ENCODE measurements at regions not wholly inside any gene's neighbourhood (a gene's known extent, or its start where the extent isn't known, plus 50 kb on each side); places are given as distances from the start of the nearest gene placed in this dataset.

DNA sequence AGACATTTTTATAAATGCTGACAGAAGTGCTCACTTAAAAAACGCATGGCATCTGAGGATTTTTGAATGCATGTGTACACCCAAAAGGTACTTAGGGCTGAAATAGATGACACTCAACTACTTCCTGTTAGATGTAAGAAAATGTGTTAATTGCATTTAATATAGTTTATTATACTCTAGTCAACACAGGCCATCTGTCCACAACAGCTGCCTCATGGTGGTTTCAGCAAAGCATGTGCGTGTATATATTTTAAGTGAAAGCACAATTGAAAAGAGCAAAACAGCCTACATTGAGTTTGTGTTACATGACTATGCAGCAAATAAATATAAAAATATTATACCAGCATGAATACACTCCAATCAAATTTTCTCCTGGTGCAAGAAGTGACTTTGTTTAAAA lies 1233.0 kb upstream of the EYS start:
- TF ChIP-seq, protein P1, sequence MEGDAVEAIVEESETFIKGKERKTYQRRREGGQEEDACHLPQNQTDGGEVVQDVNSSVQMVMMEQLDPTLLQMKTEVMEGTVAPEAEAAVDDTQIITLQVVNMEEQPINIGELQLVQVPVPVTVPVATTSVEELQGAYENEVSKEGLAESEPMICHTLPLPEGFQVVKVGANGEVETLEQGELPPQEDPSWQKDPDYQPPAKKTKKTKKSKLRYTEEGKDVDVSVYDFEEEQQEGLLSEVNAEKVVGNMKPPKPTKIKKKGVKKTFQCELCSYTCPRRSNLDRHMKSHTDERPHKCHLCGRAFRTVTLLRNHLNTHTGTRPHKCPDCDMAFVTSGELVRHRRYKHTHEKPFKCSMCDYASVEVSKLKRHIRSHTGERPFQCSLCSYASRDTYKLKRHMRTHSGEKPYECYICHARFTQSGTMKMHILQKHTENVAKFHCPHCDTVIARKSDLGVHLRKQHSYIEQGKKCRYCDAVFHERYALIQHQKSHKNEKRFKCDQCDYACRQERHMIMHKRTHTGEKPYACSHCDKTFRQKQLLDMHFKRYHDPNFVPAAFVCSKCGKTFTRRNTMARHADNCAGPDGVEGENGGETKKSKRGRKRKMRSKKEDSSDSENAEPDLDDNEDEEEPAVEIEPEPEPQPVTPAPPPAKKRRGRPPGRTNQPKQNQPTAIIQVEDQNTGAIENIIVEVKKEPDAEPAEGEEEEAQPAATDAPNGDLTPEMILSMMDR (IDR thresholded peaks at IDR 0.05) = no peak
- TF ChIP-seq POLR2A (IDR thresholded peaks at IDR 0.05) = no peak

Data from vagina (tissue), 2 donors.